PC-3 (cell line): ENCODE measurements at regions not wholly inside any gene's neighbourhood (a gene's known extent, or its start where the extent isn't known, plus 50 kb on each side); places are given as distances from the start of the nearest gene placed in this dataset.

Experiments used
- ATAC-seq: fragments of 200-7000 bp; cut with Tn5 transposase; 2 replicates; pipeline ENCODE4 v1.9.1; 2020; ENCODE audit warnings: mild to moderate bottlenecking, moderate library complexity
- BruUV-seq: library from RNA; stranded (reverse); fragments of 400-500 nt; replicated peaks from 2 replicates; lab custom pipeline; 2021; lab: Mats Ljungman, UMichigan
- CTCF ChIA-PET: fragments of 300-600 bp; sonication (Branson Sonifier 250); formaldehyde crosslinking; loops from one replicate; lab custom pipeline; 2022; ENCODE audit warnings: antibody characterized with exemption; lab: Charles Lee
- POLR2A ChIA-PET: fragments of 300-600 bp; sonication (Branson Sonifier 250); formaldehyde crosslinking; loops from one replicate; lab custom pipeline; 2022; ENCODE audit warnings: antibody characterized with exemption; ENCODE audit not compliant: unreplicated experiment; lab: Charles Lee
- DNase-seq: peaks from one replicate; pipeline ENCODE4 v3.0.0-alpha.2; 2015
- H2AFZ ChIP-seq: fragments of 300-600 bp; sonication (generic); 2 replicates; pipeline ENCODE4 v1.6.0; 2016; ENCODE audit warnings: antibody characterized with exemption, low read length
- H3F3A ChIP-seq: fragments of 300-600 bp; sonication (generic); one replicate; pipeline ENCODE4 v1.6.0; 2017; ENCODE audit warnings: antibody characterized with exemption, low read length, control low read depth, mild to moderate bottlenecking; ENCODE audit not compliant: unreplicated experiment
- H3K27ac ChIP-seq: fragments of 300-600 bp; sonication (generic); 2 replicates; pipeline ENCODE4 v1.5.1; 2016; ENCODE audit warnings: mild to moderate bottlenecking, low read length
- H3K27me3 ChIP-seq: fragments of 300-600 bp; sonication (generic); 2 replicates; pipeline ENCODE4 v1.6.1; 2016; ENCODE audit warnings: low read length, mixed read lengths
- H3K36me3 ChIP-seq: fragments of 300-600 bp; sonication (generic); 2 replicates; pipeline ENCODE4 v1.6.1; 2016; ENCODE audit warnings: low read depth, mixed run types, low read length, mixed read lengths
- H3K4me1 ChIP-seq: fragments of 300-600 bp; sonication (generic); 2 replicates; pipeline ENCODE4 v1.5.1; 2016; ENCODE audit warnings: low read length; ENCODE audit not compliant: insufficient read depth
- H3K4me2 ChIP-seq: fragments of 300-600 bp; sonication (generic); 2 replicates; pipeline ENCODE4 v1.6.0; 2016; ENCODE audit warnings: low read length
- H3K4me3 ChIP-seq: fragments of 300-600 bp; sonication (generic); 2 replicates; pipeline ENCODE4 v1.5.1; 2016; ENCODE audit warnings: mild to moderate bottlenecking, low read length, mixed read lengths
- H3K79me2 ChIP-seq: fragments of 300-600 bp; sonication (generic); 2 replicates; pipeline ENCODE4 v1.6.1; 2017; ENCODE audit warnings: low read length, mixed read lengths
- H3K9ac ChIP-seq: fragments of 300-600 bp; sonication (generic); 2 replicates; pipeline ENCODE4 v1.6.0; 2016; ENCODE audit warnings: mild to moderate bottlenecking, low read length
- H3K9me2 ChIP-seq: fragments of 300-600 bp; sonication (generic); replicated peaks from 2 replicates; pipeline ENCODE4 v1.6.1; 2016; ENCODE audit warnings: mixed run types, low read length, mixed read lengths
- H3K9me3 ChIP-seq: fragments of 300-600 bp; sonication (generic); 2 replicates; pipeline ENCODE4 v1.6.1; 2016; ENCODE audit warnings: low read length, mixed read lengths
- H4K20me1 ChIP-seq: fragments of 300-600 bp; sonication (generic); 2 replicates; pipeline ENCODE4 v1.6.1; 2016; ENCODE audit warnings: low read length, mixed read lengths
- CTCF ChIP-seq: fragments of 300-600 bp; sonication (generic); conservative IDR thresholded peaks from 2 replicates; pipeline ENCODE4 v1.5.1; 2017; ENCODE audit warnings: antibody characterized with exemption, low read depth, mild to moderate bottlenecking, low read length
- EZH2 ChIP-seq: fragments of 300-600 bp; sonication (generic); IDR thresholded peaks from one replicate; pipeline ENCODE4 v1.6.1; 2017; ENCODE audit warnings: antibody characterized with exemption, mild to moderate bottlenecking, low read length; ENCODE audit not compliant: unreplicated experiment
- EZH2phosphoT487 ChIP-seq: fragments of 300-600 bp; sonication (generic); IDR thresholded peaks from 2 replicates; pipeline ENCODE4 v1.6.1; 2018; ENCODE audit warnings: mild to moderate bottlenecking, antibody characterized with exemption, low read length, borderline replicate concordance
- intact Hi-C: fragments of 100-400 bp; cut with micrococcal nuclease; formaldehyde crosslinking; loops from 2 replicates; pipeline ENCODE4 v1.9.0; 2023

GRCh38 chr1:69148731-69149130 is 419.0 kb upstream of the LRRC7 start:
- ATAC-seq: no peak
- no peaks in the 10 kb centered on the region for H4K20me1 ChIP-seq
- TF ChIP-seq CTCF (no peak), EZH2phosphoT487 (no peak), EZH2 (no peak)
- H3F3A ChIP-seq: no peaks in the 10 kb centered on the region
- ChIA-PET POLR2A (no interaction called here), CTCF (no interaction called here)
- BruUV-seq: no TSS peak
- H3K4me3 ChIP-seq: no peak overlapping the region
- no peak overlapping the region for H2AFZ ChIP-seq
- H3K9me2 ChIP-seq: no peaks in the 10 kb centered on the region
- H3K9ac ChIP-seq: no peak overlapping the region
- H3K9me3 ChIP-seq: no peaks in the 10 kb centered on the region; the same call in 1 of the 2 replicates
- H3K36me3 ChIP-seq: no peaks in the 10 kb centered on the region
- no peak overlapping the region for H3K27ac ChIP-seq
- no peaks in the 10 kb centered on the region for H3K27me3 ChIP-seq
- intact Hi-C loops: no loop called here
- no peaks in the 10 kb centered on the region for H3K79me2 ChIP-seq
- no peak for DNase-seq
- H3K4me2 ChIP-seq: no peak overlapping the region
- H3K4me1 ChIP-seq: no peaks in the 10 kb centered on the region

- Histone ChIP-seq H3K4me3 (no peak overlapping the region), H3F3A (no peaks in the 10 kb centered on the region), H3K4me2 (no peak overlapping the region), H3K36me3 (no peaks in the 10 kb centered on the region), H3K9me3 (no peaks in the 10 kb centered on the region), H3K27me3 (no peaks in the 10 kb centered on the region), H4K20me1 (no peaks in the 10 kb centered on the region), H3K79me2 (no peaks in the 10 kb centered on the region), H3K9me2 (no peaks in the 10 kb centered on the region), H3K4me1 (no peaks in the 10 kb centered on the region), H2AFZ (no peak overlapping the region), H3K27ac (no peak overlapping the region), H3K9ac (no peak overlapping the region)
- intact Hi-C loops: no loop called here
- no TSS peak for BruUV-seq
- DNase-seq: no peak
- no peak for TF ChIP-seq EZH2phosphoT487
- no peak for TF ChIP-seq CTCF
- TF ChIP-seq EZH2: no peak
- ChIA-PET CTCF (no interaction called here), POLR2A (no interaction called here)
- ATAC-seq: no peak
These were observed 410.5 kb upstream of the LRRC7 start for GRCh38 chr1:69157046-69157756.

- Histone ChIP-seq H3K36me3 (no peaks in the 10 kb centered on the region), H3K4me2 (no peak overlapping the region), H4K20me1 (no peaks in the 10 kb centered on the region), H3F3A (no peaks in the 10 kb centered on the region), H3K9me3 (no peaks in the 10 kb centered on the region), H3K4me3 (no peak overlapping the region), H3K27ac (no peak overlapping the region), H2AFZ (no peak overlapping the region), H3K79me2 (no peaks in the 10 kb centered on the region), H3K4me1 (no peaks in the 10 kb centered on the region), H3K9me2 (no peaks in the 10 kb centered on the region), H3K27me3 (no peaks in the 10 kb centered on the region), H3K9ac (no peak overlapping the region)
- DNase-seq (no peak), ATAC-seq (no peak)
- ChIA-PET CTCF (no interaction called here), POLR2A (no interaction called here)
- no TSS peak for BruUV-seq
- intact Hi-C loops: no loop called here
- TF ChIP-seq CTCF (no peak), EZH2phosphoT487 (no peak), EZH2 (no peak)
These were observed 404.5 kb upstream of the LRRC7 start for GRCh38 chr1:69163241-69163640.
